Mesenchymal stem cell (in vitro differentiated cells and primary cell): ENCODE measurements at regions not wholly inside any gene's neighbourhood (a gene's known extent, or its start where the extent isn't known, plus 50 kb on each side); places are given as distances from the start of the nearest gene placed in this dataset.

ENCODE experiments used
- DNase-seq: peaks from one replicate; pipeline ENCODE4 v3.0.0-alpha.2; 2013
- H2AFZ ChIP-seq: one replicate; pipeline ENCODE4 v1.6.1; 2013; ENCODE audit warnings: low read depth, mild to moderate bottlenecking, control low read depth, inconsistent platforms, low read length, moderate library complexity
- H2AK5ac ChIP-seq: 2 replicates; pipeline ENCODE4 v1.6.1; 2013; ENCODE audit warnings: low read length, moderate library complexity, mild to moderate bottlenecking, inconsistent platforms; ENCODE audit not compliant: severe bottlenecking
- H2BK120ac ChIP-seq: one replicate; pipeline ENCODE4 v1.6.1; 2013; ENCODE audit warnings: low read depth, mild to moderate bottlenecking, inconsistent platforms, low read length, moderate library complexity
- H2BK12ac ChIP-seq, 2 experiments: one replicate each; pipeline ENCODE4 v1.6.1; 2013; ENCODE audit warnings: inconsistent platforms in 2 of 2, low read length in 2 of 2, mild to moderate bottlenecking in 2 of 2, moderate library complexity in 2 of 2, control low read depth in 1 of 2
- H2BK15ac ChIP-seq: one replicate; pipeline ENCODE4 v1.6.1; 2013; ENCODE audit warnings: mild to moderate bottlenecking, low read depth, inconsistent platforms; ENCODE audit not compliant: poor library complexity, severe bottlenecking
- H2BK5ac ChIP-seq: 2 replicates; pipeline ENCODE4 v1.6.1; 2013; ENCODE audit warnings: low read depth, mild to moderate bottlenecking, low read length, control low read depth, inconsistent platforms; ENCODE audit not compliant: poor library complexity, severe bottlenecking
- H3K14ac ChIP-seq, 2 experiments: one replicate each; pipeline ENCODE4 v1.6.1; 2013; ENCODE audit warnings: inconsistent platforms in 2 of 2, low read length in 2 of 2, control low read depth in 1 of 2, mild to moderate bottlenecking in 1 of 2, moderate library complexity in 1 of 2
- H3K18ac ChIP-seq, 2 experiments: one replicate each; pipeline ENCODE4 v1.6.1; 2013; ENCODE audit warnings: inconsistent platforms in 2 of 2, low read length in 2 of 2, control low read depth in 1 of 2, low read depth in 1 of 2, mild to moderate bottlenecking in 1 of 2
- H3K23ac ChIP-seq, 2 experiments: one replicate each; pipeline ENCODE4 v1.6.1; 2013; ENCODE audit warnings: inconsistent platforms in 2 of 2, low read length in 2 of 2, mild to moderate bottlenecking in 2 of 2, moderate library complexity in 2 of 2, control low read depth in 1 of 2
- H3K27ac ChIP-seq: 2 replicates; pipeline ENCODE4 v1.5.1; 2013; ENCODE audit warnings: mild to moderate bottlenecking, moderate library complexity, low read length, control low read depth, inconsistent platforms; ENCODE audit not compliant: poor library complexity, severe bottlenecking
- H3K27me3 ChIP-seq, 2 experiments: 2 replicates each; pipeline versions ENCODE4 v1.6.1 to v1.7.0; 2013; ENCODE audit warnings: low read length in 2 of 2, mild to moderate bottlenecking in 2 of 2, moderate library complexity in 2 of 2, control low read depth in 1 of 2, inconsistent platforms in 1 of 2; ENCODE audit not compliant: control insufficient read depth in 1 of 2, insufficient read depth in 1 of 2
- H3K36me3 ChIP-seq, 2 experiments: 2 replicates each; pipeline versions ENCODE4 v1.6.1 to v1.7.0; 2013; ENCODE audit warnings: low read length in 2 of 2, control low read depth in 1 of 2, inconsistent platforms in 1 of 2, low read depth in 1 of 2, mild to moderate bottlenecking in 1 of 2; ENCODE audit not compliant: insufficient read depth in 2 of 2, control insufficient read depth in 1 of 2
- H3K4ac ChIP-seq, 2 experiments: one replicate each; pipeline ENCODE4 v1.6.1; 2013; ENCODE audit warnings: inconsistent platforms in 2 of 2, low read length in 2 of 2, mild to moderate bottlenecking in 2 of 2, moderate library complexity in 2 of 2, control low read depth in 1 of 2, low read depth in 1 of 2
- H3K4me1 ChIP-seq: 2 replicates; pipeline ENCODE4 v1.6.1; 2013; ENCODE audit warnings: low read depth, low read length, control low read depth; ENCODE audit not compliant: control insufficient read depth, insufficient read depth
- H3K4me2 ChIP-seq: 2 replicates; pipeline ENCODE4 v1.6.1; 2013; ENCODE audit warnings: low read length, mild to moderate bottlenecking, inconsistent platforms; ENCODE audit not compliant: poor library complexity, severe bottlenecking
- H3K4me3 ChIP-seq, 2 experiments: 2 replicates each; pipeline versions ENCODE4 v1.5.1 to v1.7.0; 2013; ENCODE audit warnings: low read length in 2 of 2, mild to moderate bottlenecking in 2 of 2, control low read depth in 1 of 2, low read depth in 1 of 2; ENCODE audit not compliant: insufficient read depth in 1 of 2
- H3K79me1 ChIP-seq: replicated peaks from 2 replicates; pipeline ENCODE4 v1.6.1; 2013; ENCODE audit warnings: mild to moderate bottlenecking, control low read depth, low read length, inconsistent platforms; ENCODE audit not compliant: poor library complexity, severe bottlenecking
- H3K9ac ChIP-seq: 2 replicates; pipeline ENCODE4 v1.7.0; 2013; ENCODE audit warnings: mild to moderate bottlenecking, low read length, moderate library complexity
- H3K9me3 ChIP-seq: 2 replicates; pipeline ENCODE4 v1.7.0; 2013; ENCODE audit warnings: mild to moderate bottlenecking, low read length; ENCODE audit not compliant: control insufficient read depth
- H4K8ac ChIP-seq: one replicate; pipeline ENCODE4 v1.6.1; 2013; ENCODE audit warnings: inconsistent platforms, mild to moderate bottlenecking, low read length, moderate library complexity
- H4K91ac ChIP-seq: one replicate; pipeline ENCODE4 v1.6.1; 2013; ENCODE audit warnings: mild to moderate bottlenecking, low read length, inconsistent platforms
- WGBS: methylation state at CpG from one replicate; pipeline ENCODE4 v1.1.7; 2013; ENCODE audit warnings: mixed read lengths; 5-methylcytosine and 5-hydroxymethylcytosine counted together

DNA sequence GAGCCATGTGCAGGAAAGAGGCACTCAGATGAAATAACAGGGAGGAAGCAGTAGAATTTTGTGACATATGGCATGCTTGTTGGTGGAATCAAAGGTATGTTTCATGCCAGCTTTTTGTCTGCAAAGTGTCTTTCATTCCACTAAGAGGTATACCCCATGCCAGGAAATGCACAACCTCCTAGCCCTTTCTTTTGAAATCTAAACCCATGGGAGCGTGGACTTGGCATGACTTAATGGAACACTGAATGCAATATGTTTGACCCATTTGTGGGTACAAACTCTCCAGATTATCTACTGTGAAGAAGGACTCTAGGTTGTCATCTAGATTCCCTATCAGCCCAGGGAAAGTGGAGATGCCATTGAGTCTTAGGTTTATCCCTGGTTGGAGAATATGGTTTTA lies 338.3 kb upstream of the TEX13C start:
- H3K23ac ChIP-seq: no peak overlapping the region
- DNase-seq: no peak
- no peak overlapping the region for H3K14ac ChIP-seq
- no CpG with 5 or more reads among the region's 1 CpG for WGBS
- no peak overlapping the region for H2AK5ac ChIP-seq
- H2BK5ac ChIP-seq: no peak overlapping the region
- no peak overlapping the region for H3K4me3 ChIP-seq
- no peak overlapping the region for H4K91ac ChIP-seq
- no peaks in the 10 kb centered on the region for H3K27me3 ChIP-seq
- no peaks in the 10 kb centered on the region for H3K4me1 ChIP-seq
- no peak overlapping the region for H3K18ac ChIP-seq
- H2BK12ac ChIP-seq: no peak overlapping the region
- H3K4me2 ChIP-seq: no peak overlapping the region
- H3K9me3 ChIP-seq: no peaks in the 10 kb centered on the region
- no peaks in the 10 kb centered on the region for H3K79me1 ChIP-seq
- H4K8ac ChIP-seq: no peak overlapping the region
- no peaks in the 10 kb centered on the region for H3K36me3 ChIP-seq
- H2BK15ac ChIP-seq: no peak overlapping the region
- H3K27ac ChIP-seq: no peak overlapping the region
- no peak overlapping the region for H3K9ac ChIP-seq
- no peak overlapping the region for H2AFZ ChIP-seq
- H2BK120ac ChIP-seq: no peak overlapping the region
- no peak overlapping the region for H3K4ac ChIP-seq

DNA sequence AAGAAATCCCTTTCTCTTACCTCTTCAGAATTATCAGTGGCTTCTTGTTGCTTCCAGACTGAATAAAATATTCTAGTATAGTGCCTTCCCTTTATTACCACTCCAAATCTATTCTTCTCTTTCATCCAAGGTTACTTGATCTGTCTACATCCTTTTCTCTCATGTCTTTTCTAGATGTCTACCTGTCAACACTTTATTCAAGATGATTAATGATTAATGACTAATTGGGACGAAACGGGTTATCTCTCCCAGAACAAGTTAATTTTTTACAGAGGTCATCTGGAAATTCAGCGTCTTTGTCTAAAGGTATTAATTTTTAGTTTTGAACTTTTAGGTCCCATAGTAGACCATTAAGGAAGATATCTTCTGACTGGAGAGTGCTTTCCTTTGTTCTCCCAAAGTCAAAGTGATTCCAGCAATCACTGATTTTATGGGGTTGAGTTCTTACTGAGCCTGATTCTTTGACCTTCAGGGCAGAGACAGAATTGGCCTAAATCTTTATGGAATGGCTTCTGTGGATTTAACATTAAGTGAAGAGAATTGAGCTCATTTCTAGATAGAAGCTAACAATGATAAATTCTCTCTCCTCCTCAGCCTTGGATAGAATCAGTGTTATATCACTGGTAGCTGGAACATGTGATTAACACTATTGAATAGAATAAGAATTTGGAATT lies 335.4 kb upstream of the TEX13C start:
- H3K4me2 ChIP-seq: no peak overlapping the region
- no peak overlapping the region for H3K18ac ChIP-seq
- no peaks in the 10 kb centered on the region for H3K79me1 ChIP-seq
- H3K14ac ChIP-seq: no peak overlapping the region
- no peak for DNase-seq
- H2AK5ac ChIP-seq: no peak overlapping the region
- H2BK12ac ChIP-seq: no peak overlapping the region
- H3K4ac ChIP-seq: no peak overlapping the region
- H3K23ac ChIP-seq: no peak overlapping the region
- no peak overlapping the region for H2BK15ac ChIP-seq
- H3K4me3 ChIP-seq: no peak overlapping the region
- no peaks in the 10 kb centered on the region for H3K36me3 ChIP-seq
- H3K9ac ChIP-seq: no peak overlapping the region
- no peak overlapping the region for H2BK5ac ChIP-seq
- no peak overlapping the region for H4K8ac ChIP-seq
- no peaks in the 10 kb centered on the region for H3K27me3 ChIP-seq
- H3K4me1 ChIP-seq: no peaks in the 10 kb centered on the region
- H2BK120ac ChIP-seq: no peak overlapping the region
- H3K27ac ChIP-seq: no peak overlapping the region
- no peak overlapping the region for H4K91ac ChIP-seq
- H3K9me3 ChIP-seq: no peaks in the 10 kb centered on the region
- H2AFZ ChIP-seq: no peak overlapping the region
- no CpG with 5 or more reads among the region's 3 CpGs for WGBS

- no peak for DNase-seq
- no peak overlapping the region for H2AK5ac ChIP-seq
- no peaks in the 10 kb centered on the region for H3K36me3 ChIP-seq
- no peak overlapping the region for H3K4me3 ChIP-seq
- no peaks in the 10 kb centered on the region for H3K27me3 ChIP-seq
- no peak overlapping the region for H4K91ac ChIP-seq
- H3K4ac ChIP-seq: no peak overlapping the region
- H2AFZ ChIP-seq: no peak overlapping the region
- H2BK15ac ChIP-seq: no peak overlapping the region
- no peak overlapping the region for H3K9ac ChIP-seq
- H2BK120ac ChIP-seq: no peak overlapping the region
- no peak overlapping the region for H3K27ac ChIP-seq
- no peaks in the 10 kb centered on the region for H3K4me1 ChIP-seq
- H2BK12ac ChIP-seq: no peak overlapping the region
- H3K9me3 ChIP-seq: no peaks in the 10 kb centered on the region
- H3K79me1 ChIP-seq: no peaks in the 10 kb centered on the region
- 90% methylated on average over 2 of the region's 3 CpGs for WGBS
- H4K8ac ChIP-seq: no peak overlapping the region
- H2BK5ac ChIP-seq: no peak overlapping the region
- no peak overlapping the region for H3K18ac ChIP-seq
- H3K14ac ChIP-seq: no peak overlapping the region
- no peak overlapping the region for H3K4me2 ChIP-seq
- H3K23ac ChIP-seq: no peak overlapping the region
These were observed 333.4 kb upstream of the TEX13C start for GRCh38 chrX:124986284-124986683.

DNA sequence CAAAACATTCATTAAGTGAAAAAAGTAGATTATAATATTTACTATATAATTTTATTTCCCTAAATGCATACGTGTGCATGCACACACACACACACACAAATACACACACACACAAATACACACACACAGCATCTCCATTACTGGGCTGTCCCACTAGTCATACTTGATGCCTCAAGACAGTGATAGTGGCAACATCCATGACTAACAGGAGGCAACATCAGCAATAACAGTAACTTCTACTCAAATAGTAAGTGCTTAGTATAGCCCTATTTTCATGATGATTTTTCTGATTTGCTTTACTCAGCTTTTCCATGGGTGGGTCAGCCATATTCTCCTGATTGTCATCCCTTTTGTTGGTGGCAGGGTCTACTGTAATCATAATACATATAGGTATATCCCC lies 325.9 kb upstream of the TEX13C start:
- Histone ChIP-seq H3K9ac (no peak overlapping the region), H4K91ac (no peak overlapping the region), H3K18ac (no peak overlapping the region), H3K36me3 (no peaks in the 10 kb centered on the region), H3K9me3 (no peaks in the 10 kb centered on the region), H2BK15ac (no peak overlapping the region), H3K4me3 (no peak overlapping the region), H3K14ac (no peak overlapping the region), H3K4ac (no peak overlapping the region), H4K8ac (no peak overlapping the region), H2BK5ac (no peak overlapping the region), H3K23ac (no peak overlapping the region), H2BK120ac (no peak overlapping the region), H2AFZ (no peak overlapping the region), H3K4me1 (no peaks in the 10 kb centered on the region), H2BK12ac (no peak overlapping the region), H3K27me3 (no peaks in the 10 kb centered on the region), H3K79me1 (no peaks in the 10 kb centered on the region), H3K27ac (no peak overlapping the region), H2AK5ac (no peak overlapping the region), H3K4me2 (no peak overlapping the region)
- no peak for DNase-seq
- 82% methylated on average over 1 of the region's 1 CpG for WGBS
